IgD-negative memory B cell (primary cell): ENCODE measurements at regions not wholly inside any gene's neighbourhood (a gene's known extent, or its start where the extent isn't known, plus 50 kb on each side); places are given as distances from the start of the nearest gene placed in this dataset.
"Not testable (repeated sequence)": the region's sequence is repeated elsewhere in the genome, so short reads cannot be mapped to it uniquely, and the experiment has no call there.

Experiments used
- H3K27ac Mint-ChIP-seq, 3 donors: one replicate each; pipeline ENCODE4 v1.8.0; 2020 to 2022; ENCODE audit warnings: mild to moderate bottlenecking in 3 of 3, mixed read lengths in 3 of 3, moderate library complexity in 1 of 3
- H3K27me3 Mint-ChIP-seq: one replicate; pipeline ENCODE4 v1.8.0; 2021; ENCODE audit warnings: mixed read lengths
- H3K36me3 Mint-ChIP-seq: one replicate; pipeline ENCODE4 v1.8.0; 2020; ENCODE audit warnings: mild to moderate bottlenecking, mixed read lengths
- H3K4me1 Mint-ChIP-seq, 3 donors: one replicate each; pipeline ENCODE4 v1.8.0; 2020 to 2022; ENCODE audit warnings: mixed read lengths in 3 of 3, mild to moderate bottlenecking in 1 of 3
- H3K4me3 Mint-ChIP-seq, 4 donors: one replicate each; pipeline ENCODE4 v1.8.0; 2020 to 2022; ENCODE audit warnings: mild to moderate bottlenecking in 4 of 4, mixed read lengths in 4 of 4, moderate library complexity in 3 of 4
- H3K9me3 Mint-ChIP-seq, 3 donors: one replicate each; pipeline ENCODE4 v1.8.0; 2020 to 2021; ENCODE audit warnings: mixed read lengths in 3 of 3, mild to moderate bottlenecking in 1 of 3

- Mint-ChIP-seq H3K27ac (no peak overlapping the region), H3K36me3 (peaks cover 2% of the 10 kb centered on the region), H3K4me1 (peaks cover 0 to 2% (median 2%) of the 10 kb centered on the region in 3 donors), H3K4me3 (no peak overlapping the region), H3K9me3 (peaks cover 0 to 3% (median 2%) of the 10 kb centered on the region in 3 donors), H3K27me3 (peaks cover 19% of the 10 kb centered on the region)
Observed at GRCh38 chr5:42874621-42875198, 63.0 kb upstream of the SELENOP start.

- peaks cover 22% of the 10 kb centered on the region for H3K27me3 Mint-ChIP-seq
- peaks cover 2% of the 10 kb centered on the region for H3K36me3 Mint-ChIP-seq
- no peak overlapping the region for H3K4me3 Mint-ChIP-seq
- peaks cover 0 to 2% (median 2%) of the 10 kb centered on the region in 3 donors for H3K4me1 Mint-ChIP-seq
- no peak overlapping the region for H3K27ac Mint-ChIP-seq
- H3K9me3 Mint-ChIP-seq = peaks cover 6 to 13% (median 7%) of the 10 kb centered on the region in 3 donors
Observed at GRCh38 chr5:42872865-42873264, 61.2 kb upstream of the SELENOP start.

- Mint-ChIP-seq H3K36me3 (peaks cover 2% of the 10 kb centered on the region), H3K27ac (no peak overlapping the region), H3K4me1 (peaks cover 0 to 2% (median 2%) of the 10 kb centered on the region in 3 donors), H3K9me3 (peaks cover 9 to 15% (median 14%) of the 10 kb centered on the region in 3 donors), H3K27me3 (peaks cover 20% of the 10 kb centered on the region), H3K4me3 (no peak overlapping the region)
Observed at GRCh38 chr5:42870882-42871418, 59.3 kb upstream of the SELENOP start.

- H3K27ac Mint-ChIP-seq, H3K4me3 Mint-ChIP-seq, H3K4me1 Mint-ChIP-seq, H3K36me3 Mint-ChIP-seq: not testable (repeated sequence)
- Mint-ChIP-seq H3K9me3 (peaks cover 15 to 20% (median 16%) of the 10 kb centered on the region in 3 donors), H3K27me3 (peaks cover 26% of the 10 kb centered on the region)
Observed at GRCh38 chr5:42868417-42868816, 56.7 kb upstream of the SELENOP start.

GRCh38 chr5:42864749-42865148, 53.1 kb upstream of the SELENOP start:
- H3K36me3 Mint-ChIP-seq, H3K4me3 Mint-ChIP-seq, H3K27ac Mint-ChIP-seq, H3K4me1 Mint-ChIP-seq: not testable (repeated sequence)
- Mint-ChIP-seq H3K27me3 (peaks cover 20% of the 10 kb centered on the region), H3K9me3 (peaks cover 15 to 25% (median 17%) of the 10 kb centered on the region in 3 donors)
